OCI-LY7 (cell line): ENCODE measurements at regions not wholly inside any gene's neighbourhood (a gene's known extent, or its start where the extent isn't known, plus 50 kb on each side); places are given as distances from the start of the nearest gene placed in this dataset.

ENCODE experiments used
- BruUV-seq: library from RNA; stranded (reverse); fragments of 400-500 nt; replicated peaks from 2 replicates; lab custom pipeline; 2021; lab: Mats Ljungman, UMichigan
- CTCF ChIA-PET: fragments of 300-600 bp; sonication (Branson Sonifier 250); formaldehyde crosslinking; loops from one replicate; lab custom pipeline; 2022; ENCODE audit warnings: antibody characterized with exemption; ENCODE audit not compliant: unreplicated experiment; lab: Charles Lee
- POLR2A ChIA-PET: fragments of 300-600 bp; sonication (Branson Sonifier 250); formaldehyde crosslinking; loops from one replicate; lab custom pipeline; 2022; ENCODE audit warnings: antibody characterized with exemption; lab: Charles Lee
- DNase-seq: peaks from one replicate; pipeline ENCODE4 v3.0.0-alpha.2; 2015; ENCODE audit warnings: low spot score
- H2AFZ ChIP-seq: fragments of 200-600 bp; sonication (generic), shearing (Covaris generic); 2 replicates; pipeline ENCODE4 v1.6.1; 2014; ENCODE audit warnings: mild to moderate bottlenecking, antibody characterized with exemption, low read length, moderate library complexity
- H3K27ac ChIP-seq: fragments of 200-600 bp; sonication (generic); 2 replicates; pipeline ENCODE4 v1.5.1; 2014; ENCODE audit warnings: mixed run types, low read depth, mild to moderate bottlenecking, moderate library complexity, low read length, inconsistent platforms; ENCODE audit not compliant: poor library complexity, severe bottlenecking
- H3K36me3 ChIP-seq: fragments of 200-600 bp; sonication (generic); 2 replicates; pipeline ENCODE4 v1.6.1; 2014; ENCODE audit warnings: mild to moderate bottlenecking, antibody characterized with exemption, low read length, moderate library complexity, mixed read lengths; ENCODE audit not compliant: insufficient read depth
- H3K4me1 ChIP-seq: fragments of 200-600 bp; sonication (generic); 2 replicates; pipeline ENCODE4 v1.5.1; 2014; ENCODE audit warnings: mild to moderate bottlenecking, low read length; ENCODE audit not compliant: insufficient read depth, poor library complexity, severe bottlenecking
- H3K4me2 ChIP-seq: fragments of 200-600 bp; sonication (generic); 2 replicates; pipeline ENCODE4 v1.6.1; 2014; ENCODE audit warnings: mild to moderate bottlenecking, low read length
- H3K4me3 ChIP-seq: fragments of 200-600 bp; sonication (generic); 2 replicates; pipeline ENCODE4 v1.5.1; 2014; ENCODE audit warnings: mild to moderate bottlenecking, low read depth, low read length; ENCODE audit not compliant: poor library complexity, severe bottlenecking
- H3K79me2 ChIP-seq: fragments of 200-600 bp; sonication (generic); 2 replicates; pipeline ENCODE4 v1.6.1; 2016; ENCODE audit warnings: low read depth, mild to moderate bottlenecking, low read length, moderate library complexity, mixed read lengths; ENCODE audit not compliant: insufficient read depth
- H3K9me2 ChIP-seq: fragments of 200-600 bp; sonication (generic); 2 replicates; pipeline ENCODE4 v1.6.1; 2016; ENCODE audit warnings: mild to moderate bottlenecking, low read length, mixed read lengths; ENCODE audit not compliant: insufficient read depth
- H3K9me3 ChIP-seq: fragments of 200-600 bp; sonication (generic); 2 replicates; pipeline ENCODE4 v1.6.1; 2014; ENCODE audit warnings: mild to moderate bottlenecking, mixed run types, low read length, mixed read lengths
- H4K20me1 ChIP-seq: fragments of 200-600 bp; sonication (generic); 2 replicates; pipeline ENCODE4 v1.6.1; 2014; ENCODE audit warnings: mild to moderate bottlenecking, antibody characterized with exemption, low read length, moderate library complexity, mixed read lengths; ENCODE audit not compliant: insufficient read depth
- EZH2phosphoT487 ChIP-seq: fragments of 200-600 bp; sonication (generic); IDR thresholded peaks from 2 replicates; pipeline ENCODE4 v1.6.1; 2018; ENCODE audit warnings: low read depth, borderline replicate concordance, mild to moderate bottlenecking, mixed run types, antibody characterized with exemption, low read length, moderate library complexity, mixed read lengths
- intact Hi-C: fragments of 100-400 bp; cut with micrococcal nuclease; formaldehyde crosslinking; loops from one replicate; pipeline ENCODE4 v1.10.0; 2022; ENCODE audit not compliant: unreplicated experiment
- TF ChIP-seq, protein P1 (sequence below): fragments of 200-600 bp; sonication (generic); conservative IDR thresholded peaks from 2 replicates; pipeline ENCODE4 v1.5.1; 2014; ENCODE audit warnings: mild to moderate bottlenecking, antibody characterized with exemption, low read length, moderate library complexity, mixed read lengths

DNA sequence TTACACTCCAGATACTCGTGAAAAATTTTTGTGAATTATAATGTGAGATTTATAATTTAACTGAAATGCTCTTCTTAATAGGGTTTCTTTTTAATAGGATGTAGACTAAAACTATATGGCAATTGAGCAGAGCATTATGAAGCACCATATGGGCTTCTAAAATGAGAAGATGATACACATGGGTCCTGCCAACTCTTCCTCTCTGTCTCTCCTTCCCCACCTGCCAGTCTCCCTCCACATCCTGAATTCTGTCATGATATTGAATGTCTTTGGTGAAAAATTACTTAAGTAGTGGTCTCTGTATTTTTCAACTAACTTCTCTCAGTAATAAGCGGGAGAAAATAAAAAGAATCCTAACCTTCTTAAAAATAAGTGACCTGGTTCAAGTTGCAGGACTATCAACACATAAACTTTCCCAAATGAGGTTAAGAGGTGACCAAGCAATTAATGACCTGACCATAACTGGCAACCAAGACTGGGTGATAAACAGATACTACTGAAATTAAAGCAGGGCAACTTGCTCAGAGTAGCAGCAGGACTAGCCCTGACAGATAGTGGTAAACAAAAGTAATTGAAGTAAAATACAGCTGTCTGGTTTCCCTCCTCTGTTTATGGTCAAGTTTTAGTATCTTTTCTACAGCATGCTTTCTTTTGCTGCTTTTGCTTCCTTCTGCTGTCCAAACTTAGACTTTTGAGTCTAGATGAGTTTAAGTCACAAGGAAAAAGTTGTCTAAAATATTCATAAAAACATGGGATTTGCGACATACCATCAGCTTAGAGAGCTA lies 117.1 kb upstream of the PDE1A start:
- intact Hi-C loops, result no loop called here
- no peak for DNase-seq
- Histone ChIP-seq H3K9me2 (no peaks in the 10 kb centered on the region), H3K4me2 (no peak overlapping the region), H2AFZ (no peak overlapping the region), H4K20me1 (no peaks in the 10 kb centered on the region), H3K4me1 (no peaks in the 10 kb centered on the region), H3K27ac (no peak overlapping the region), H3K4me3 (no peak overlapping the region), H3K36me3 (no peaks in the 10 kb centered on the region), H3K9me3 (no peaks in the 10 kb centered on the region), H3K79me2 (no peaks in the 10 kb centered on the region)
- ChIA-PET POLR2A (interaction anchor here (1.3 kb wide), 1 partner anchor 14 kb away, joined by 4 read pairs; no protein-coding TSS in a partner anchor), CTCF (no interaction called here)
- TF ChIP-seq, protein P1, sequence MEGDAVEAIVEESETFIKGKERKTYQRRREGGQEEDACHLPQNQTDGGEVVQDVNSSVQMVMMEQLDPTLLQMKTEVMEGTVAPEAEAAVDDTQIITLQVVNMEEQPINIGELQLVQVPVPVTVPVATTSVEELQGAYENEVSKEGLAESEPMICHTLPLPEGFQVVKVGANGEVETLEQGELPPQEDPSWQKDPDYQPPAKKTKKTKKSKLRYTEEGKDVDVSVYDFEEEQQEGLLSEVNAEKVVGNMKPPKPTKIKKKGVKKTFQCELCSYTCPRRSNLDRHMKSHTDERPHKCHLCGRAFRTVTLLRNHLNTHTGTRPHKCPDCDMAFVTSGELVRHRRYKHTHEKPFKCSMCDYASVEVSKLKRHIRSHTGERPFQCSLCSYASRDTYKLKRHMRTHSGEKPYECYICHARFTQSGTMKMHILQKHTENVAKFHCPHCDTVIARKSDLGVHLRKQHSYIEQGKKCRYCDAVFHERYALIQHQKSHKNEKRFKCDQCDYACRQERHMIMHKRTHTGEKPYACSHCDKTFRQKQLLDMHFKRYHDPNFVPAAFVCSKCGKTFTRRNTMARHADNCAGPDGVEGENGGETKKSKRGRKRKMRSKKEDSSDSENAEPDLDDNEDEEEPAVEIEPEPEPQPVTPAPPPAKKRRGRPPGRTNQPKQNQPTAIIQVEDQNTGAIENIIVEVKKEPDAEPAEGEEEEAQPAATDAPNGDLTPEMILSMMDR, result no peak
- TF ChIP-seq EZH2phosphoT487, result no peak
- no TSS peak for BruUV-seq

DNA sequence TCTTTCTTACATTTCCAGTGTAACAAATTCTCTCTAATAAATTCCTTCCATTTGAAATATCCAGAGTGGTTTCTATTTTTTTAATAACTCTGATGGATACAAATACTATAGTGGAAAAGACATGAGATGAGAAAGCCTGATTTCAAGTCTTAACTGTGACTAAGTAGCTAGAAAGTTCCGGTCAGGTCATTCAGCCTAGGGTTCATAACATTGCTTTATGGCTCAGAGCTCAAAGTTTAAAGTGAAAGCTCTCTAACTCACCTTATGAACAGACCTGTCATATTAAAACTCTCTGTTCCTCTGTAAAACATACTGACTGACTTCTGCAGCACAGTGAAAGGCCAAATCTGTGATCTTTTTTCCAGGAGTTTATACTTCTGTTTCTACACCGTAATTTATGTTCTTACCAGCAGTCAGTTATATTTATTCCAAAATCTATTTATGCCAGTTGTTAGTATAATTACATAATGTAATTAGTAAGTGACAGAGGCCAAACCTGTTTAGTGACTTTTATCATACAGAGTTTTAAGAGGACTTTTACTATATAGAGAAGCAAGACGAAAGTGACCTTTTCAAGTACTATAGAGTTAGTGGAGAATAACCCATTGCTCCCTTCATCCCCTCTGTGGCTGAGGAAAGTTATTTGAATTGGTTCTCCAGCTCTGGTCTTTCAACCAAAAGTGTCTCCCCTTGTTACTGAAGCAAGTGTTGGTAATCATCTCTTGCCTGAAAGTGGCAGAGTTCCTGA lies 118.8 kb upstream of the PDE1A start:
- Histone ChIP-seq H3K27ac (no peak overlapping the region), H3K9me3 (no peaks in the 10 kb centered on the region), H4K20me1 (no peaks in the 10 kb centered on the region), H3K9me2 (no peaks in the 10 kb centered on the region), H3K79me2 (no peaks in the 10 kb centered on the region), H3K4me1 (no peaks in the 10 kb centered on the region), H3K4me2 (no peak overlapping the region), H3K4me3 (no peak overlapping the region), H3K36me3 (no peaks in the 10 kb centered on the region), H2AFZ (no peak overlapping the region)
- no peak for DNase-seq
- TF ChIP-seq, protein P1, result no peak
- no peak for TF ChIP-seq EZH2phosphoT487
- ChIA-PET POLR2A (no interaction called here), CTCF (no interaction called here)
- BruUV-seq, result no TSS peak
- intact Hi-C loops, result no loop called here
